Astrocyte (in vitro differentiated cells and primary cell): ENCODE measurements at regions not wholly inside any gene's neighbourhood (a gene's known extent, or its start where the extent isn't known, plus 50 kb on each side); places are given as distances from the start of the nearest gene placed in this dataset.

ENCODE experiments used
- DNase-seq: peaks from one replicate; pipeline ENCODE4 v3.0.0-alpha.2; 2010; ENCODE audit warnings: low read depth
- FAIRE-seq: peaks from 2 replicates; lab custom pipeline; 2011; peaks lifted over from hg19 to GRCh38; lab: Jason Lieb, UNC
- H2AFZ ChIP-seq: 2 replicates; pipeline ENCODE4 v1.6.0; 2012; ENCODE audit warnings: low read depth, low read length, inconsistent platforms
- H3K27ac ChIP-seq: 2 replicates; pipeline ENCODE4 v1.5.1; 2011; ENCODE audit warnings: low read depth, low read length, inconsistent platforms
- H3K27me3 ChIP-seq: 2 replicates; pipeline ENCODE4 v1.6.0; 2011; ENCODE audit warnings: low read length, inconsistent platforms; ENCODE audit not compliant: insufficient read depth
- H3K36me3 ChIP-seq: 2 replicates; pipeline ENCODE4 v1.5.1; 2011; ENCODE audit warnings: low read length, inconsistent platforms; ENCODE audit not compliant: insufficient read depth
- H3K4me1 ChIP-seq: 2 replicates; pipeline ENCODE4 v1.5.1; 2011; ENCODE audit warnings: low read length, inconsistent platforms; ENCODE audit not compliant: insufficient read depth
- H3K4me2 ChIP-seq: 2 replicates; pipeline ENCODE4 v1.6.0; 2012; ENCODE audit warnings: low read length, inconsistent platforms
- H3K4me3 ChIP-seq: 2 replicates; pipeline ENCODE4 v1.5.1; 2011; ENCODE audit warnings: low read depth, mild to moderate bottlenecking, low read length, inconsistent platforms; ENCODE audit not compliant: insufficient read depth
- H3K79me2 ChIP-seq: 2 replicates; pipeline ENCODE4 v1.6.0; 2012; ENCODE audit warnings: mild to moderate bottlenecking, low read length, inconsistent platforms; ENCODE audit not compliant: insufficient read depth
- H3K9ac ChIP-seq: 2 replicates; pipeline ENCODE4 v1.6.0; 2012; ENCODE audit warnings: mild to moderate bottlenecking, low read length, inconsistent platforms
- H3K9me3 ChIP-seq: 2 replicates; pipeline ENCODE4 v1.5.1; 2012; ENCODE audit warnings: low read depth, mild to moderate bottlenecking, low read length, inconsistent platforms; ENCODE audit not compliant: insufficient read depth
- H4K20me1 ChIP-seq: 2 replicates; pipeline ENCODE4 v1.6.0; 2012; ENCODE audit warnings: low read length, inconsistent platforms; ENCODE audit not compliant: insufficient read depth
- H3K27ac Mint-ChIP-seq: one replicate; pipeline ENCODE4 v1.8.0; 2021; ENCODE audit warnings: mild to moderate bottlenecking, mixed read lengths; ENCODE audit not compliant: unreplicated experiment
- H3K27me3 Mint-ChIP-seq: one replicate; pipeline ENCODE4 v1.8.0; 2021; ENCODE audit warnings: low read depth, mixed read lengths; ENCODE audit not compliant: unreplicated experiment
- H3K36me3 Mint-ChIP-seq: one replicate; pipeline ENCODE4 v1.8.0; 2021; ENCODE audit warnings: low read depth, mixed read lengths; ENCODE audit not compliant: unreplicated experiment
- H3K4me1 Mint-ChIP-seq: one replicate; pipeline ENCODE4 v1.8.0; 2021; ENCODE audit warnings: low read depth, mixed read lengths; ENCODE audit not compliant: unreplicated experiment
- H3K4me3 Mint-ChIP-seq: one replicate; pipeline ENCODE4 v1.8.0; 2021; ENCODE audit warnings: mild to moderate bottlenecking, moderate library complexity, mixed read lengths; ENCODE audit not compliant: unreplicated experiment
- H3K9me3 Mint-ChIP-seq: one replicate; pipeline ENCODE4 v1.8.0; 2021; ENCODE audit warnings: mild to moderate bottlenecking, mixed read lengths; ENCODE audit not compliant: unreplicated experiment
- CTCF ChIP-seq: IDR thresholded peaks from 2 replicates; pipeline ENCODE4 v1.5.1; 2011; ENCODE audit warnings: low read depth, mild to moderate bottlenecking, inconsistent platforms, low read length, moderate library complexity; ENCODE audit not compliant: insufficient read depth
- EZH2 ChIP-seq: IDR thresholded peaks from 2 replicates; pipeline ENCODE4 v1.6.1; 2012; ENCODE audit warnings: mild to moderate bottlenecking, low read length, inconsistent platforms; ENCODE audit not compliant: insufficient read depth

DNA sequence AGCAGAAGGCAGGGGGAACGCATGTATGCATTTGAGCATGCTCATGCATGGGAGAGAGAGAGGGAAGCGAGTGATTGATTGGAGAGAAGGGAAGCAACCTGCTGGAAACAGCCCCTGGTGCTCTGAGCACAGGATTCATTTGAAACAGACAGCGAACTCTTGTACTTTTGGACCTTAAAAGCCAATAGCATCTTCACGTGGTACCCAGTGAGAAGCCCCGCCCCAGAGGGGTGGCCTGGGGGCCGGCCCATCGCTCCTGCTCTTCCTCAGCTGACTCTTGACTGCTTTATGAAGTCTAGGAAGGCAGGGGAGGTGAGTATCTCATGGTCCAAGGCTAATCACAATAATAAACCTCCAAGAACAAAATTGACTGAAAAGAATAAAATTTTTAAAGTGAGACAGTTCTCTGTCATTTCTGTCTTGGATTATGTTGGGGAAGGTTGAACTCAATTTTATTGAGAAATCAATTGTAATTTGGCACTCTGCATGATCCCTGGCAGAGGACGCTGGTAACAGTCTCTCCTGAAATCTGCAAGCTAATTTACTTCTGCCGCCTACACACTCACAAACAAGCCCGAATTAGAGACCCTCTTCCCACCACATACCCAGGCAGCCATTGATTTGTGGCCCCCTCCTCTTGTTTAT, 168.2 kb upstream of the PPARGC1A start:
- no peaks in the 10 kb centered on the region for H3K36me3 ChIP-seq
- Mint-ChIP-seq H3K9me3 (no peaks in the 10 kb centered on the region), H3K36me3 (no peaks in the 10 kb centered on the region), H3K4me3 (no peak overlapping the region), H3K4me1 (no peaks in the 10 kb centered on the region), H3K27me3 (no peaks in the 10 kb centered on the region), H3K27ac (no peak overlapping the region)
- no peak overlapping the region for H2AFZ ChIP-seq
- H4K20me1 ChIP-seq: no peaks in the 10 kb centered on the region
- H3K27ac ChIP-seq: no peak overlapping the region
- no peaks in the 10 kb centered on the region for H3K79me2 ChIP-seq
- no peak for FAIRE-seq
- H3K9ac ChIP-seq: no peak overlapping the region
- no peaks in the 10 kb centered on the region for H3K4me1 ChIP-seq
- no peaks in the 10 kb centered on the region for H3K9me3 ChIP-seq
- no peak overlapping the region for H3K4me2 ChIP-seq
- TF ChIP-seq CTCF (no peak), EZH2 (no peak)
- no peaks in the 10 kb centered on the region for H3K27me3 ChIP-seq
- no peak overlapping the region for H3K4me3 ChIP-seq
- DNase-seq: no peak

DNA sequence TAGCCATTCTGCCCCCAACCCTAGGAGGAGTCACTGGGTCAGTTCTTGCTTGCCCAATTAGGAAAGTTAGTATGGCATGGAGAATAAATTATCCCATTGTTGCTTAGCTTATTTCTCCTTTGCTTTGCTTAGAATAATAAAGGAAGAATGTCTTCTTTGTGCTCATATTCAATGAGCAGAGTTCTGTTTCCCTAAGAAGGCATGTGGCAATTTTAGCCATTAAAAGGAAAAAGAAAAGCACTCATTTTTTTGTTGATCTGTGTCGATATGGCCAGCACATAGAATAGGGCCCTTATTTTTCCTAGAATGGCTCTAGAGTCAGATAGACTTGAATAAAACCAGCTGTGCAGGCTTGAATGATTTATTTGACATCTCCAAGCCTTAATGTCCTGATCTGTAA, 166.4 kb upstream of the PPARGC1A start:
- Mint-ChIP-seq H3K4me1 (no peaks in the 10 kb centered on the region), H3K27me3 (no peaks in the 10 kb centered on the region), H3K27ac (no peak overlapping the region), H3K9me3 (no peaks in the 10 kb centered on the region), H3K36me3 (no peaks in the 10 kb centered on the region), H3K4me3 (no peak overlapping the region)
- H3K4me2 ChIP-seq: no peak overlapping the region
- DNase-seq (no peak), FAIRE-seq (no peak)
- no peaks in the 10 kb centered on the region for H3K79me2 ChIP-seq
- H3K9ac ChIP-seq: no peak overlapping the region
- no peaks in the 10 kb centered on the region for H3K27me3 ChIP-seq
- H4K20me1 ChIP-seq: no peaks in the 10 kb centered on the region
- H3K27ac ChIP-seq: no peak overlapping the region
- no peak for TF ChIP-seq EZH2
- no peak for TF ChIP-seq CTCF
- H3K9me3 ChIP-seq: no peaks in the 10 kb centered on the region
- H2AFZ ChIP-seq: no peak overlapping the region
- H3K4me3 ChIP-seq: no peak overlapping the region
- H3K4me1 ChIP-seq: no peaks in the 10 kb centered on the region
- H3K36me3 ChIP-seq: no peaks in the 10 kb centered on the region

- Mint-ChIP-seq H3K4me1 (peaks cover 2% of the 10 kb centered on the region), H3K27me3 (no peaks in the 10 kb centered on the region), H3K4me3 (no peak overlapping the region), H3K9me3 (no peaks in the 10 kb centered on the region), H3K36me3 (no peaks in the 10 kb centered on the region), H3K27ac (no peak overlapping the region)
- Histone ChIP-seq H3K4me1 (no peaks in the 10 kb centered on the region), H3K9me3 (no peaks in the 10 kb centered on the region), H3K4me3 (no peak overlapping the region), H3K27ac (no peak overlapping the region), H2AFZ (no peak overlapping the region), H3K36me3 (no peaks in the 10 kb centered on the region), H4K20me1 (no peaks in the 10 kb centered on the region), H3K9ac (no peak overlapping the region), H3K4me2 (no peak overlapping the region), H3K79me2 (no peaks in the 10 kb centered on the region), H3K27me3 (no peaks in the 10 kb centered on the region)
- no peak for TF ChIP-seq EZH2
- no peak for TF ChIP-seq CTCF
- DNase-seq: no peak
- FAIRE-seq: no peak
These were observed 165.8 kb upstream of the PPARGC1A start for GRCh38 chr4:24055623-24056022.
